Loucy (cell line): ENCODE measurements at regions not wholly inside any gene's neighbourhood (a gene's known extent, or its start where the extent isn't known, plus 50 kb on each side); places are given as distances from the start of the nearest gene placed in this dataset.

ENCODE experiments used
- H2AFZ ChIP-seq: fragments of 200-600 bp; sonication (generic); 2 replicates; pipeline ENCODE4 v1.6.0; 2016; ENCODE audit warnings: antibody characterized with exemption, mild to moderate bottlenecking, low read length, moderate library complexity
- H3F3A ChIP-seq: fragments of 200-600 bp; 2 replicates; pipeline ENCODE4 v1.6.0; 2016; ENCODE audit warnings: antibody characterized with exemption, low read depth, mild to moderate bottlenecking
- H3K27me3 ChIP-seq: fragments of 200-600 bp; sonication (generic); 2 replicates; pipeline ENCODE4 v1.6.1; 2014; ENCODE audit warnings: low read length, mild to moderate bottlenecking; ENCODE audit not compliant: insufficient read depth, poor library complexity, severe bottlenecking
- H3K36me3 ChIP-seq: fragments of 200-600 bp; sonication (generic); 2 replicates; pipeline ENCODE4 v1.6.1; 2016; ENCODE audit warnings: low read length; ENCODE audit not compliant: insufficient read depth
- H3K4me1 ChIP-seq: fragments of 200-600 bp; sonication (generic); 2 replicates; pipeline ENCODE4 v1.5.1; 2014; ENCODE audit warnings: low read length, mild to moderate bottlenecking; ENCODE audit not compliant: insufficient read depth, poor library complexity, severe bottlenecking
- H3K4me2 ChIP-seq: fragments of 200-600 bp; sonication (generic); 2 replicates; pipeline ENCODE4 v1.6.0; 2014; ENCODE audit warnings: antibody characterized with exemption, low read length, low read depth, mild to moderate bottlenecking; ENCODE audit not compliant: poor library complexity, severe bottlenecking
- H3K4me3 ChIP-seq: fragments of 200-600 bp; sonication (generic); 2 replicates; pipeline ENCODE4 v1.5.1; 2014; ENCODE audit warnings: low read length, mild to moderate bottlenecking, mixed read lengths; ENCODE audit not compliant: poor library complexity, severe bottlenecking
- H3K79me2 ChIP-seq: fragments of 200-600 bp; sonication (generic); 2 replicates; pipeline ENCODE4 v1.6.1; 2014; ENCODE audit warnings: low read length; ENCODE audit not compliant: insufficient read depth
- H3K9ac ChIP-seq: fragments of 200-600 bp; sonication (generic); 2 replicates; pipeline ENCODE4 v1.6.0; 2014; ENCODE audit warnings: mild to moderate bottlenecking, low read depth, low read length, moderate library complexity; ENCODE audit not compliant: poor library complexity, severe bottlenecking
- H3K9me2 ChIP-seq: fragments of 200-600 bp; sonication (generic); replicated peaks from 2 replicates; pipeline ENCODE4 v1.6.1; 2016; ENCODE audit warnings: low read depth, low read length, mixed read lengths
- H3K9me3 ChIP-seq: fragments of 200-600 bp; sonication (generic); 2 replicates; pipeline ENCODE4 v1.6.1; 2014; ENCODE audit warnings: mild to moderate bottlenecking, antibody characterized with exemption, low read length, low read depth; ENCODE audit not compliant: insufficient read depth
- H4K20me1 ChIP-seq: fragments of 200-600 bp; sonication (generic); 2 replicates; pipeline ENCODE4 v1.6.0; 2014; ENCODE audit warnings: antibody characterized with exemption, low read length, mild to moderate bottlenecking; ENCODE audit not compliant: insufficient read depth, poor library complexity, severe bottlenecking
- CTCF ChIP-seq: fragments of 200-600 bp; sonication (generic); conservative IDR thresholded peaks from 2 replicates; pipeline ENCODE4 v1.5.1; 2014; ENCODE audit warnings: mild to moderate bottlenecking, antibody characterized with exemption, low read length
- EZH2phosphoT487 ChIP-seq: fragments of 200-600 bp; IDR thresholded peaks from 2 replicates; pipeline ENCODE4 v1.6.1; 2018; ENCODE audit warnings: antibody characterized with exemption, mild to moderate bottlenecking, moderate library complexity, borderline replicate concordance

- Histone ChIP-seq H3K27me3 (no peaks in the 10 kb centered on the region), H3K4me3 (no peak overlapping the region), H3F3A (no peaks in the 10 kb centered on the region), H2AFZ (no peak overlapping the region), H3K79me2 (no peaks in the 10 kb centered on the region), H3K4me1 (peaks cover 8% of the 10 kb centered on the region), H4K20me1 (no peaks in the 10 kb centered on the region), H3K36me3 (no peaks in the 10 kb centered on the region), H3K4me2 (no peak overlapping the region), H3K9me2 (no peaks in the 10 kb centered on the region), H3K9ac (no peak overlapping the region), H3K9me3 (no peaks in the 10 kb centered on the region)
- TF ChIP-seq EZH2phosphoT487 (no peak), CTCF (no peak)
Observed at GRCh38 chr2:12979066-12979465, 262.3 kb downstream of the TRIB2 start.

DNA sequence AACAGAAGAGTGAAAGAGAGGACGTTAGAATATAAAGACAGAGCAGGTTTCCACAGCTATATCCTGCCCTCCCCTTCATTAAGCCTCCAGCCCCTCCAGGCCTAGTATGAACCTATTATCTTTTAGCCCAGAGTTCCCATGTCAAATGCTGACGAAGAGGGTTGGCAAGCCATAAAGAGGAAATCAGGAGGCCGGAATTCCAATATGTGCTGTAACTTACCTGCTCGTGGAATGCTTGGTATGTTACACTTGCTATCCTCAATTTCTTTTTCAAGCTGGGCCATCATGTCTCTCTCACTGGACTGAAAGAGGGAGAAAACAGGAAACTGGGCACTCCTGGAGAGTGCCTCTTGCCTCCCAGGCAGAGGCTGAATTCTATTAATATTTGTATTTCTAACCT is 264.1 kb downstream of the TRIB2 start:
- TF ChIP-seq CTCF, result no peak

GRCh38 chr2:12982149-12982584 is 265.4 kb downstream of the TRIB2 start:
- Histone ChIP-seq H4K20me1 (no peaks in the 10 kb centered on the region), H3K4me2 (no peak overlapping the region), H3K9ac (no peak overlapping the region), H3K9me3 (no peaks in the 10 kb centered on the region), H3K9me2 (no peaks in the 10 kb centered on the region), H3K36me3 (no peaks in the 10 kb centered on the region), H3K4me1 (peaks cover 10% of the 10 kb centered on the region), H2AFZ (no peak overlapping the region), H3K4me3 (no peak overlapping the region), H3K27me3 (no peaks in the 10 kb centered on the region), H3K79me2 (no peaks in the 10 kb centered on the region), H3F3A (no peaks in the 10 kb centered on the region)
- TF ChIP-seq EZH2phosphoT487 (no peak), CTCF (no peak)

More for the DNA sequence above, 264.1 kb downstream of the TRIB2 start:
- no peaks in the 10 kb centered on the region for H3K36me3 ChIP-seq
- H3K4me3 ChIP-seq, result no peak overlapping the region
- no peaks in the 10 kb centered on the region for H3K27me3 ChIP-seq
- H3K9me2 ChIP-seq, result no peaks in the 10 kb centered on the region
- peaks cover 8% of the 10 kb centered on the region for H3K4me1 ChIP-seq
- H3K9ac ChIP-seq, result no peak overlapping the region
- H2AFZ ChIP-seq, result no peak overlapping the region
- no peaks in the 10 kb centered on the region for H4K20me1 ChIP-seq
- H3K4me2 ChIP-seq, result no peak overlapping the region
- no peaks in the 10 kb centered on the region for H3K79me2 ChIP-seq
- H3F3A ChIP-seq, result no peaks in the 10 kb centered on the region
- H3K9me3 ChIP-seq, result no peaks in the 10 kb centered on the region
